HL-60 (cell line): ENCODE measurements at regions not wholly inside any gene's neighbourhood (a gene's known extent, or its start where the extent isn't known, plus 50 kb on each side); places are given as distances from the start of the nearest gene placed in this dataset.

Experiments used
- DNase-seq, 2 experiments: peaks; one replicate each; pipeline ENCODE4 v3.0.0-alpha.2; 2010 to 2020; ENCODE audit warnings: low read depth in 1 of 2, low spot score in 1 of 2
- H3K27ac ChIP-seq: fragments of 250-450 bp; sonication (Bioruptor Pico); replicated peaks from 2 replicates; pipeline ENCODE4 v1.5.1; 2020; ENCODE audit warnings: mild to moderate bottlenecking, moderate library complexity
- H3K27me3 ChIP-seq: fragments of 250-450 bp; sonication (Bioruptor Pico); 2 replicates; pipeline ENCODE4 v1.5.1; 2021; ENCODE audit warnings: mild to moderate bottlenecking, moderate library complexity; ENCODE audit not compliant: insufficient read depth, poor library complexity, severe bottlenecking
- H3K4me3 ChIP-seq: replicated peaks from 2 replicates; pipeline ENCODE4 v1.5.1; 2011; ENCODE audit warnings: mild to moderate bottlenecking, control low read depth, low read length; ENCODE audit not compliant: insufficient read depth
- GABPA ChIP-seq: IDR thresholded peaks from 2 replicates; pipeline ENCODE4 v1.6.1; 2012; ENCODE audit warnings: low read depth
- POLR2AphosphoS5 ChIP-seq: IDR thresholded peaks from 2 replicates; pipeline ENCODE4 v1.6.1; 2012; ENCODE audit warnings: low read depth
- SPI1 ChIP-seq: IDR thresholded peaks from 2 replicates; pipeline ENCODE4 v1.6.1; 2012; ENCODE audit warnings: low read depth, mild to moderate bottlenecking, borderline replicate concordance
- TF ChIP-seq, protein P1 (sequence below): IDR thresholded peaks from 2 replicates; pipeline ENCODE4 v1.6.1; 2012; ENCODE audit warnings: low read depth; ENCODE audit not compliant: insufficient replicate concordance
- TF ChIP-seq, protein P2 (sequence below): IDR thresholded peaks from one replicate; pipeline ENCODE4 v1.5.1; 2011; ENCODE audit warnings: low read length, control low read depth, inconsistent platforms; ENCODE audit not compliant: insufficient read depth

DNA sequence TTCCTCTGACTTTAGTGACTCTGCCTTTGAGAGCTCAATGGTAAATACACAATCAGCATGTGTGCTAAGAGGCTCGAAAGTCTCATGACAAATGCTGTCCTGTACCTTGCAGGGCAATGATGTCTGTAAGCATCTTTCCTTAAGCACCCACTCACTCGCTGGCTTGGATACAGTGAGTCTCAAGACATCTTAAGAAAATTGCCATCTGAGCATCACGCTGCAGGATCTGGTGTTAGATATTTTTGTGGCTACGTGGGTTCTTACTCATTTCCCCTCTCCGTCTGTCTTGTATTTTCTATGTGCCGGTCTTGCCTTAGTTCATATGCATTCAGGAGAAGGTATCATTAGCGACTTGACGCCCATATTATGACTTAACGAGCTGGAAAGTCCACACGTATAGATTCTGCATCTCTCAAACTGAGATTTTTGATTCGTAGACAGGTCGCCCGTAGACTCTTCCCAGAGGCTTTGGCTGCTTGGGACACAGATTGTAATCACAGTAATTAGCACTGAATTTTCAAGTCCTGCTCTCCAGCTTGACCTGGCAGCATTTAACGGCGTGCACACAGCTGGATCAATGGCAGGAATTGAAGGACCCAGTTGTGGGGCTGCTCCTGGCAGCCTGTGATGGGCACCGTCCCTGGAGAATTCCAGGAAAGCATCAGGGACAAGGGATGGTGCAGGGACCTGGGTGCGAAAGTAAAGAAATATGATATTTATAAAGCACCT is 231.2 kb downstream of the ZIC5 start:
- H3K27me3 ChIP-seq = peaks cover 3% of the 10 kb centered on the region
- DNase-seq = no peak
- no peak overlapping the region for H3K4me3 ChIP-seq
- no peak for TF ChIP-seq GABPA
- TF ChIP-seq, protein P1, sequence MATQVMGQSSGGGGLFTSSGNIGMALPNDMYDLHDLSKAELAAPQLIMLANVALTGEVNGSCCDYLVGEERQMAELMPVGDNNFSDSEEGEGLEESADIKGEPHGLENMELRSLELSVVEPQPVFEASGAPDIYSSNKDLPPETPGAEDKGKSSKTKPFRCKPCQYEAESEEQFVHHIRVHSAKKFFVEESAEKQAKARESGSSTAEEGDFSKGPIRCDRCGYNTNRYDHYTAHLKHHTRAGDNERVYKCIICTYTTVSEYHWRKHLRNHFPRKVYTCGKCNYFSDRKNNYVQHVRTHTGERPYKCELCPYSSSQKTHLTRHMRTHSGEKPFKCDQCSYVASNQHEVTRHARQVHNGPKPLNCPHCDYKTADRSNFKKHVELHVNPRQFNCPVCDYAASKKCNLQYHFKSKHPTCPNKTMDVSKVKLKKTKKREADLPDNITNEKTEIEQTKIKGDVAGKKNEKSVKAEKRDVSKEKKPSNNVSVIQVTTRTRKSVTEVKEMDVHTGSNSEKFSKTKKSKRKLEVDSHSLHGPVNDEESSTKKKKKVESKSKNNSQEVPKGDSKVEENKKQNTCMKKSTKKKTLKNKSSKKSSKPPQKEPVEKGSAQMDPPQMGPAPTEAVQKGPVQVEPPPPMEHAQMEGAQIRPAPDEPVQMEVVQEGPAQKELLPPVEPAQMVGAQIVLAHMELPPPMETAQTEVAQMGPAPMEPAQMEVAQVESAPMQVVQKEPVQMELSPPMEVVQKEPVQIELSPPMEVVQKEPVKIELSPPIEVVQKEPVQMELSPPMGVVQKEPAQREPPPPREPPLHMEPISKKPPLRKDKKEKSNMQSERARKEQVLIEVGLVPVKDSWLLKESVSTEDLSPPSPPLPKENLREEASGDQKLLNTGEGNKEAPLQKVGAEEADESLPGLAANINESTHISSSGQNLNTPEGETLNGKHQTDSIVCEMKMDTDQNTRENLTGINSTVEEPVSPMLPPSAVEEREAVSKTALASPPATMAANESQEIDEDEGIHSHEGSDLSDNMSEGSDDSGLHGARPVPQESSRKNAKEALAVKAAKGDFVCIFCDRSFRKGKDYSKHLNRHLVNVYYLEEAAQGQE = no peak
- TF ChIP-seq, protein P2, sequence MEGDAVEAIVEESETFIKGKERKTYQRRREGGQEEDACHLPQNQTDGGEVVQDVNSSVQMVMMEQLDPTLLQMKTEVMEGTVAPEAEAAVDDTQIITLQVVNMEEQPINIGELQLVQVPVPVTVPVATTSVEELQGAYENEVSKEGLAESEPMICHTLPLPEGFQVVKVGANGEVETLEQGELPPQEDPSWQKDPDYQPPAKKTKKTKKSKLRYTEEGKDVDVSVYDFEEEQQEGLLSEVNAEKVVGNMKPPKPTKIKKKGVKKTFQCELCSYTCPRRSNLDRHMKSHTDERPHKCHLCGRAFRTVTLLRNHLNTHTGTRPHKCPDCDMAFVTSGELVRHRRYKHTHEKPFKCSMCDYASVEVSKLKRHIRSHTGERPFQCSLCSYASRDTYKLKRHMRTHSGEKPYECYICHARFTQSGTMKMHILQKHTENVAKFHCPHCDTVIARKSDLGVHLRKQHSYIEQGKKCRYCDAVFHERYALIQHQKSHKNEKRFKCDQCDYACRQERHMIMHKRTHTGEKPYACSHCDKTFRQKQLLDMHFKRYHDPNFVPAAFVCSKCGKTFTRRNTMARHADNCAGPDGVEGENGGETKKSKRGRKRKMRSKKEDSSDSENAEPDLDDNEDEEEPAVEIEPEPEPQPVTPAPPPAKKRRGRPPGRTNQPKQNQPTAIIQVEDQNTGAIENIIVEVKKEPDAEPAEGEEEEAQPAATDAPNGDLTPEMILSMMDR = no peak
- TF ChIP-seq SPI1 = no peak
- no peak for TF ChIP-seq POLR2AphosphoS5
- no peak overlapping the region for H3K27ac ChIP-seq

DNA sequence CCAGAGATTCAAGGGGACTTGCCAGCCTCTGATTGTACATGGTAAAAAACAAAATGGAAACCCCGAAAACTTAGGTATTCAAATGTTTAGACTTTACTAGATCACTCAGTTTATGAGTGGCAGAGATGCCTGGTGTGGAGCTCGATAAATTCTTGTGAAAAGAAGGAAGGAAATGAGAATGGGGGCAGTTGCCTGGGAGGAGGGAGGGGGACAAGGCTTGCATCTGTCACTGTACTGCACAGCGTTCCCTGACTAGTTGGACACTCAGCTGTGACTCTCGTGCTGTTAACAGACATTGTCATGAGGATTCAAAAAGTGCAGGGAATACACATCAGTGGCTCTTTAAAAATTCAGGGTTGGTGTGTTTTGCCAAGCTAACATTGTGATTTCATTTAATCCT is 232.9 kb downstream of the ZIC5 start:
- Histone ChIP-seq H3K27me3 (peaks cover 3% of the 10 kb centered on the region), H3K4me3 (no peak overlapping the region), H3K27ac (no peak overlapping the region)
- DNase-seq = peak in 1 of 2 experiments; percentile 37
- TF ChIP-seq, protein P2 = no peak
- no peak for TF ChIP-seq SPI1
- no peak for TF ChIP-seq POLR2AphosphoS5
- no peak for TF ChIP-seq GABPA
- TF ChIP-seq, protein P1 = no peak

DNA sequence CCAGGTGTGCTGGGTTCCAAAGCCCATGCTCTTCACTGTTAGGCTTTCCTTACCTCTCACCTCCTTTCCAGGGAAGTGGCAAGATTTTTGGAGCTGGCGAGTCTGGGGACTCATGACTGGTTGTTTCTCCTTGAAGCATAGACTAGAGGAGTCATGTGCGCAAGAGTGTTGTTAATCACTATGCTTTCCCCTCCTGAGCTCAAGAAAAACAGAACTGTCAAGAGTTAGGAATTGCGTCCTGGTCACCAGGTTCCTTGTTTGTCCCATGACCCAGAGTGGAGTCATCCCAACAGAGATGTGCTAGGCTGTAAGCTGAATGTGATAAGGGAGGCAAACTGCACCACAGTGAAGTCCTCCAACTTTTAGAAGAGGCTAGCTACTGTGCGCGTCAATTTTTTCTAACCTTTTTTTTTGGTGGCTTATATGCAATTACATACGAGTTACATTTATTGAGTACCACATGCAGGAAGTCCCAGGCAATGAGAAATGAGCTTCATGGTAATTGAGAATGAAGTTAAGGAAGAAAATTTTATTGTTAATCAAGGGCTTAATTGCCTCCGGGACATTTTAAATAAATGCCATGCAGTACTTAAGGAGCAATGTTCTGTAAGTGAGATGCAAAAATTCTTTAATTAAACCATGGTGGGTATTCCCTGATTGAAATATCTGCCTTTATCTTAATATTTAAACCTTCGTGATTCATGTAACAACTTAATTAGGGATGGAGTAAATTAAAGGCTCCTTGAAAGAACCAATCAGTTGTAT is 233.9 kb downstream of the ZIC5 start:
- no peak for DNase-seq
- Histone ChIP-seq H3K27me3 (peaks cover 3% of the 10 kb centered on the region), H3K4me3 (no peak overlapping the region), H3K27ac (no peak overlapping the region)
- no peak for TF ChIP-seq POLR2AphosphoS5
- TF ChIP-seq, protein P2 = no peak
- TF ChIP-seq, protein P1 = no peak
- no peak for TF ChIP-seq GABPA
- TF ChIP-seq SPI1 = no peak
